ENCODE measurements at regions not wholly inside any gene's neighbourhood (a gene's known extent, or its start where the extent isn't known, plus 50 kb on each side); places are given as distances from the start of the nearest gene placed in this dataset.

DNA sequence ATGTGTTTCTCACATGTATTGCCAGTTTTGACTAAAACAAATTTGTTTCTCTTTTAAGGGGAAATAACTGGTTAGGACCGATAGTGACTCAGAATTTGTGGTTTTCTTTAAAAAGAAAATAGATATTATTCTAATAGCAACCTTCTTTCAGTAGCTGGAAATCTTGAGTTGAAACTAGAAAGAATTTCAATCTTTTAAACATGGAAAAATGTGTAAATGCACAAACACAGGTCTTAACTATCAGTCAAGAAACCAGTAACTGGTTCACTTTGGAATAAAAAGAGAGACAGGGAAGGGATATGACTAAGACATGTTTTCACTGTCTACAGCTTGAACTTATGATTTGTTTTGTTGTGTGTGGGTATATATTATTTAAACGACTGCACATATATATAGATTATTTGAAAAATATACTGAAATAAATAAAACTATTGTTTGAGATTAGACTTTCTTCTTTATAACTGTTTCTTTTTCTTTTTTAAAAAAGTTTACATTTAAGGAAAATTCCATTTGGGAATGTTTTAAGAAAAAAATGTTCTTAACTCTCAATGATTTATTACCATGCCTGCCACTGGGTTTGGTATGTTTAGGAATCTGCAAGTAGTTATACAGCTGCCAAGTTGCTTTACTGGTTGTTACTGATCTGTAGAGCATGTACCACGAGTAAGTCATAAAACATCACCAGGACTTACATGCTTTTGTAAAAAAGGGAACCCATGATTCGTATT is 753.3 kb upstream of the MARCKS start:
- H3K4me3 ChIP-seq (ENCODE audit: low read length in 2 of 2): no peak overlapping the region
- no peaks in the 10 kb centered on the region for H3K36me3 ChIP-seq (ENCODE audit: control insufficient read depth in 2 of 2, insufficient read depth in 2 of 2, low read length in 1 of 2)
- WGBS: 32% methylated on average over 4 of the region's 4 CpGs
- H3K27ac ChIP-seq (ENCODE audit: low read depth in 1 of 2, low read length in 1 of 2): no peak overlapping the region
- H3K9me3 ChIP-seq (ENCODE audit: control insufficient read depth in 2 of 2, insufficient read depth in 1 of 2, low read length in 1 of 2): no peaks in the 10 kb centered on the region
- DNase-seq (ENCODE audit: low read depth in 6 of 9, low spot score in 9 of 9): no peak
- no peaks in the 10 kb centered on the region for H3K4me1 ChIP-seq (ENCODE audit: control insufficient read depth in 2 of 2, insufficient read depth in 2 of 2, low read length in 2 of 2)
- H3K27me3 ChIP-seq (ENCODE audit: control insufficient read depth in 2 of 2, insufficient read depth in 1 of 2, low read length in 1 of 2): no peaks in the 10 kb centered on the region

DNA sequence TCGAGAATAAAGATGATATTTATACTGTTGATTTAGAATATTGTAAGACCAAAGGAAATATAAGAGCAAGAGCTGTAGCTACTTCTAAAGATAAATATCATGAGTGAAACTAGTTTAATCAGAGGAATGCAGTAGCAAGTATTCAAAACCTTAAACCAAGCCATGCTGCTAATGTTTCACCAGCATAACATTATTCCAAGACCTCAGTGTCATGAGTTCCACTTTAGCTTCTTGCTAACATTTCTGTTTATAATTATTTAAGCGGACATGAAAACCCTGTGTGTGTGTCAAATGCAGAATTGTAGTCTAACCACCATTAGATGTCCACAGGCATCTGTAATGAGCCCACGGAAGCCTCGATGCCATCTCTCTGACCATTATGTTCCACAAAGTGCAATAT is 752.6 kb upstream of the MARCKS start:
- 71% methylated on average over 4 of the region's 4 CpGs for WGBS
- Histone ChIP-seq H3K4me3 (ENCODE audit: low read length in 2 of 2) (no peak overlapping the region), H3K27ac (ENCODE audit: low read depth in 1 of 2, low read length in 1 of 2) (no peak overlapping the region), H3K27me3 (ENCODE audit: control insufficient read depth in 2 of 2, insufficient read depth in 1 of 2, low read length in 1 of 2) (no peaks in the 10 kb centered on the region), H3K36me3 (ENCODE audit: control insufficient read depth in 2 of 2, insufficient read depth in 2 of 2, low read length in 1 of 2) (no peaks in the 10 kb centered on the region), H3K9me3 (ENCODE audit: control insufficient read depth in 2 of 2, insufficient read depth in 1 of 2, low read length in 1 of 2) (no peaks in the 10 kb centered on the region), H3K4me1 (ENCODE audit: control insufficient read depth in 2 of 2, insufficient read depth in 2 of 2, low read length in 2 of 2) (no peaks in the 10 kb centered on the region)
- no peak for DNase-seq (ENCODE audit: low read depth in 6 of 9, low spot score in 9 of 9)

DNA sequence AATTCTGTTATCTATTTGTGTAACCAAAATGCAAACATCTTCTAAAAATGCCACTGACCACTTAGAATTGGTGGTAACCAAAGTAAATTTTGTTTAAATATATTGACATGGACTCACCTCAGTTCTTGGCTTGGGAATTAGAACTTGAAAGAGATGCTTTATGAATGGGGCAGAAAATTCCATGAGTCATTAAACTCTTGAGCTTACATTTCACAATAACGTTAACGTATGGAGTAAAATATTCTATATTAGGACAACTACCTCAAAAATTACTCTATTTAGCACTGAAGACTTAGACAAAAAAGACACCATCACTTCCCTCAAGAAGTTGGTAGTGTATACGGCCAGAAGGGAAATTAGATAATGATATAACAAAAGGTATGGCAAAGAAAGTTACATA is 752.2 kb upstream of the MARCKS start:
- Histone ChIP-seq H3K9me3 (ENCODE audit: control insufficient read depth in 2 of 2, insufficient read depth in 1 of 2, low read length in 1 of 2) (no peaks in the 10 kb centered on the region), H3K4me3 (ENCODE audit: low read length in 2 of 2) (no peak overlapping the region), H3K27me3 (ENCODE audit: control insufficient read depth in 2 of 2, insufficient read depth in 1 of 2, low read length in 1 of 2) (no peaks in the 10 kb centered on the region), H3K4me1 (ENCODE audit: control insufficient read depth in 2 of 2, insufficient read depth in 2 of 2, low read length in 2 of 2) (no peaks in the 10 kb centered on the region), H3K36me3 (ENCODE audit: control insufficient read depth in 2 of 2, insufficient read depth in 2 of 2, low read length in 1 of 2) (no peaks in the 10 kb centered on the region), H3K27ac (ENCODE audit: low read depth in 1 of 2, low read length in 1 of 2) (no peak overlapping the region)
- DNase-seq (ENCODE audit: low read depth in 6 of 9, low spot score in 9 of 9): no peak
- WGBS: 97% methylated on average over 3 of the region's 3 CpGs

DNA sequence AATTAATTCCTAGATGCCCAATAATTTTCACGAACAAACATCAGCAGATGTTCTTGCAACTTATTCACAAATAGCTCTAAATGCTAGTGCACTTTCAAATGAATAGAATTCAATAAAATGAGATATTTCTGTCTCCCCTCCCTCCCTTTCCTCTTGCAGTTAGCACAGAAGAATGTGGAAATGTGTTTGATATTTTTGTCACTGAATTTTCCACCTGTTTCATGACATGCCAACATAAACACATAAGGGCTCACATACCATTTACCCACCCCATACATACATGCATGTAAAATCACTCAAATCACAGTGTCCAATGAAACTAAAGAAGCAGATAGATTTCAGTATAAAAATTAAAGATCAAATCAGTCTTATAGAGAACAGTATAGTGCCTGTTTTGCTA is 746.9 kb upstream of the MARCKS start:
- Histone ChIP-seq H3K4me3 (ENCODE audit: low read length in 2 of 2) (no peak overlapping the region), H3K36me3 (ENCODE audit: control insufficient read depth in 2 of 2, insufficient read depth in 2 of 2, low read length in 1 of 2) (no peaks in the 10 kb centered on the region), H3K27ac (ENCODE audit: low read depth in 1 of 2, low read length in 1 of 2) (no peak overlapping the region), H3K4me1 (ENCODE audit: control insufficient read depth in 2 of 2, insufficient read depth in 2 of 2, low read length in 2 of 2) (no peaks in the 10 kb centered on the region), H3K9me3 (ENCODE audit: control insufficient read depth in 2 of 2, insufficient read depth in 1 of 2, low read length in 1 of 2) (no peaks in the 10 kb centered on the region), H3K27me3 (ENCODE audit: control insufficient read depth in 2 of 2, insufficient read depth in 1 of 2, low read length in 1 of 2) (no peaks in the 10 kb centered on the region)
- WGBS: 95% methylated on average over 1 of the region's 1 CpG
- DNase-seq (ENCODE audit: low read depth in 6 of 9, low spot score in 9 of 9): no peak

DNA sequence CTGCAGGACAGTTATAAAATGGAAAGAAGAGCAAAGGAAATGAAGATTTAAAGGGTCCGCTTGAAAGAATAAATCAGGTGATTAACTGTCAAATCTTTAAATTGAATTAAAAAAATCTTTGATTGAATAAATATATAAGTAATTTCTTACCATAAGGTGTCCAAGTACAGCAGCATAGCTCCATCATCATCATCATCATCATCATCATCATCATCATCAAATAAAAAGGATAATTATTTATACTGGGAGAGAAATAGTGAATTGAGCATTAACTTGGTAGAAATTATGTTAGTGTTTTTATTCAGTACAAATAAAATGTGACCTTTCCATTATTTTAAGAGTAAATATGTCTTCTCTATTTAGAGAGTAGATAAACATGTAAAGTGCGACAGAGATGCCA is 745.6 kb upstream of the MARCKS start:
- Histone ChIP-seq H3K27ac (ENCODE audit: low read depth in 1 of 2, low read length in 1 of 2) (no peak overlapping the region), H3K36me3 (ENCODE audit: control insufficient read depth in 2 of 2, insufficient read depth in 2 of 2, low read length in 1 of 2) (no peaks in the 10 kb centered on the region), H3K4me3 (ENCODE audit: low read length in 2 of 2) (no peak overlapping the region), H3K9me3 (ENCODE audit: control insufficient read depth in 2 of 2, insufficient read depth in 1 of 2, low read length in 1 of 2) (no peaks in the 10 kb centered on the region), H3K4me1 (ENCODE audit: control insufficient read depth in 2 of 2, insufficient read depth in 2 of 2, low read length in 2 of 2) (no peaks in the 10 kb centered on the region), H3K27me3 (ENCODE audit: control insufficient read depth in 2 of 2, insufficient read depth in 1 of 2, low read length in 1 of 2) (no peaks in the 10 kb centered on the region)
- no peak for DNase-seq (ENCODE audit: low read depth in 6 of 9, low spot score in 9 of 9)
- WGBS: 97% methylated on average over 2 of the region's 2 CpGs

DNA sequence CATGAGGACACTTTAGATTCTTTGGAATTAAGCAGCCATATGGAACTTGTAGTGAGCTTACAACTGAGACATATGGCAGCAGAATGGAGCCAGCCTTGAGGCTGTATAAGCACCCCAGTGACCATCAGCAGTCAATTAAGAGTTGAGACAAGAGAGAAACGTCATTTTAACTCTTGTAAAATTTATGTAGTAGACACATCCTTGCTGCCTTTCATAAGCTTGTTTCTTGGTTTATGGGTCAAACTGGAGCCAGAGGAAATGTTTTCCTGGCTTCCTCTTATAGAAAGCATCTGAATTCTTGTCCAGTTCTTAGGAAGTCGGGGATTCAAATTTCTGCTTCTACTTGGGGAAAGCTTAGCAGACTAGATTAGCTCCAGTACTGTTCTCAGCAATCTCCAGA is 745.1 kb upstream of the MARCKS start:
- Histone ChIP-seq H3K4me3 (ENCODE audit: low read length in 2 of 2) (no peak overlapping the region), H3K36me3 (ENCODE audit: control insufficient read depth in 2 of 2, insufficient read depth in 2 of 2, low read length in 1 of 2) (no peaks in the 10 kb centered on the region), H3K27ac (ENCODE audit: low read depth in 1 of 2, low read length in 1 of 2) (no peak overlapping the region), H3K27me3 (ENCODE audit: control insufficient read depth in 2 of 2, insufficient read depth in 1 of 2, low read length in 1 of 2) (no peaks in the 10 kb centered on the region), H3K9me3 (ENCODE audit: control insufficient read depth in 2 of 2, insufficient read depth in 1 of 2, low read length in 1 of 2) (no peaks in the 10 kb centered on the region), H3K4me1 (ENCODE audit: control insufficient read depth in 2 of 2, insufficient read depth in 2 of 2, low read length in 2 of 2) (no peaks in the 10 kb centered on the region)
- 47% methylated on average over 2 of the region's 2 CpGs for WGBS
- no peak for DNase-seq (ENCODE audit: low read depth in 6 of 9, low spot score in 9 of 9)

DNA sequence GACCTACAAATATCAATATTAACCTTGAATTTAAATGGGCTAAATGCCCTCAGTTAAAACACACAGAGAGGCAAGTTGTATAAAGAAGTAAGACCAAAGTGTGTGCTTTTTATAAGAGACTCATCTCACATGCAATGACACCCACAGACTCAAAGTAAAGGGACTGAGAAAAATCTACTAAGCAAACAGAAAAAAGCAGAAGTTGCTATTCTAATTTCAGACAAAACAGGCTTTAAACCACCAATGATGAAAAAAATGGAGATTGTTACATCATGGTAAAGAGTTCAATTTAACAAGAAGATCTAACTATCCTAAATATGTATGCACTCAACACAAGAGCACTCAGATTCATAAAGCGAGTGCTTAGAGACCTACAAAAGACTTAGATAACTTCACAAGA is 741.9 kb upstream of the MARCKS start:
- no peak for DNase-seq (ENCODE audit: low read depth in 6 of 9, low spot score in 9 of 9)
- 95% methylated on average over 1 of the region's 1 CpG for WGBS

DNA sequence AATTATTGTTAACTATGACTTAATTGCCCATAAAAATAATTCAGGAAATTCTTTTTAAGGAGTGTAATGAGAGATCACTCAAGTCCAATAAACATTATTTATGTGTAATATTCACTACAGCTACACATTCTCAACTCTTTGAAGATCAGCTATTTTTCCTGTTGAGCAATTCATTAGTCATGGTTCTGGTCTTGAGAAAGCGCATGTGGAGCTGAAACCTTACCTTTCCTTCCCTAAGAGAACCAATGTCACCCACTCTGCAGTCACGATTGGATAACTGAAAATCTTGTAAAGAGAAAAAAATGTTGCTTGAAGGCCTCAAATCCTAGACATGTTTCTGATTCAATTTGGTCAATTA is 736.9 kb upstream of the MARCKS start:
- Histone ChIP-seq H3K27ac (ENCODE audit: low read depth in 1 of 2, low read length in 1 of 2) (no peak overlapping the region), H3K36me3 (ENCODE audit: control insufficient read depth in 2 of 2, insufficient read depth in 2 of 2, low read length in 1 of 2) (no peaks in the 10 kb centered on the region), H3K9me3 (ENCODE audit: control insufficient read depth in 2 of 2, insufficient read depth in 1 of 2, low read length in 1 of 2) (no peaks in the 10 kb centered on the region), H3K4me1 (ENCODE audit: control insufficient read depth in 2 of 2, insufficient read depth in 2 of 2, low read length in 2 of 2) (no peaks in the 10 kb centered on the region), H3K4me3 (ENCODE audit: low read length in 2 of 2) (no peak overlapping the region), H3K27me3 (ENCODE audit: control insufficient read depth in 2 of 2, insufficient read depth in 1 of 2, low read length in 1 of 2) (no peaks in the 10 kb centered on the region)
- no peak for DNase-seq (ENCODE audit: low read depth in 6 of 9, low spot score in 9 of 9)
- WGBS: 40% methylated on average over 2 of the region's 2 CpGs

More for the DNA sequence above, 741.9 kb upstream of the MARCKS start:
- Histone ChIP-seq H3K36me3 (ENCODE audit: control insufficient read depth in 2 of 2, insufficient read depth in 2 of 2, low read length in 1 of 2) (no peaks in the 10 kb centered on the region), H3K4me1 (ENCODE audit: control insufficient read depth in 2 of 2, insufficient read depth in 2 of 2, low read length in 2 of 2) (no peaks in the 10 kb centered on the region), H3K9me3 (ENCODE audit: control insufficient read depth in 2 of 2, insufficient read depth in 1 of 2, low read length in 1 of 2) (no peaks in the 10 kb centered on the region), H3K27me3 (ENCODE audit: control insufficient read depth in 2 of 2, insufficient read depth in 1 of 2, low read length in 1 of 2) (no peaks in the 10 kb centered on the region), H3K4me3 (ENCODE audit: low read length in 2 of 2) (no peak overlapping the region), H3K27ac (ENCODE audit: low read depth in 1 of 2, low read length in 1 of 2) (no peak overlapping the region)

DNA sequence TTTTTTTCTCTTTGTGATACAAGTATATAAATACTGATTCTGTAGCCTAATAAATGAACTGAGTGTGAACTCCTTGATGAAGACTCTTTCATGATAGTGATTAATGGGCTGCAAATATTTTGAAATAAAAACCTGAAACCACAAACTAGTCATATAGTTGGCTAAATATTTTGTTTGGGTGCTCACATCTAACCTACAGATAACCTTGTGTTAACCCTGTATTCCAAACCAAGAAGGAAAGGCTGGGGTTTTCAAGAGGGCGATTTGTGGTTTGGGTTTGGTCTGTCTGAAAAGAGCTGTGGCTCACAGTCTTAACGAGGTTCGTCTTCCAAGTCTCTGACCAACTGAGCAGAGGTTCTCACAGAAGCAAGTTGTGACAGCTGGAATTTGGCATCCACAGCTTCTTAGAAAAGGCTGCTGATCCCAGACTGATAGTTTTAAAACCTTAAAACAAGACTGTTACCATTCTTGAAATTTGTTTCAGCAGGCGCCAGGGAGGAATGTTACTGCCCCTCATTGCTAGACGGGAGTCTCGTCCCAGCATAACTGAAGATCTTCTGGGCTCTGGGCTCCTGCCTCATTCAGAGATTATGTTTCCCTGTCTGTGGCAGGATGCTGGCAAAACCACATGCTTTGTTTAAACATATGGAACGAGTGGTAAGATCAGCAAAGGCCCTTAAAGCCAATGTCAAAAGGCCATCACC is 736.4 kb upstream of the MARCKS start:
- Histone ChIP-seq H3K4me1 (ENCODE audit: control insufficient read depth in 2 of 2, insufficient read depth in 2 of 2, low read length in 2 of 2) (no peaks in the 10 kb centered on the region), H3K36me3 (ENCODE audit: control insufficient read depth in 2 of 2, insufficient read depth in 2 of 2, low read length in 1 of 2) (no peaks in the 10 kb centered on the region), H3K4me3 (ENCODE audit: low read length in 2 of 2) (no peak overlapping the region), H3K9me3 (ENCODE audit: control insufficient read depth in 2 of 2, insufficient read depth in 1 of 2, low read length in 1 of 2) (no peaks in the 10 kb centered on the region), H3K27ac (ENCODE audit: low read depth in 1 of 2, low read length in 1 of 2) (no peak overlapping the region), H3K27me3 (ENCODE audit: control insufficient read depth in 2 of 2, insufficient read depth in 1 of 2, low read length in 1 of 2) (no peaks in the 10 kb centered on the region)
- 32% methylated on average over 7 of the region's 7 CpGs for WGBS
- DNase-seq (ENCODE audit: low read depth in 6 of 9, low spot score in 9 of 9): no peak

Measured in thymus (tissue), 11 donors.